HG03565 (cell line): ENCODE measurements at regions not wholly inside any gene's neighbourhood (a gene's known extent, or its start where the extent isn't known, plus 50 kb on each side); places are given as distances from the start of the nearest gene placed in this dataset.
"Not testable (repeated sequence)": the region's sequence is repeated elsewhere in the genome, so short reads cannot be mapped to it uniquely, and the experiment has no call there.

Experiments
- ATAC-seq: cut with Tn5 transposase; IDR thresholded peaks from one replicate; pipeline ENCODE4 v1.9.1; 2021; ENCODE audit warnings: mild to moderate bottlenecking, moderate library complexity; ENCODE audit not compliant: unreplicated experiment

DNA sequence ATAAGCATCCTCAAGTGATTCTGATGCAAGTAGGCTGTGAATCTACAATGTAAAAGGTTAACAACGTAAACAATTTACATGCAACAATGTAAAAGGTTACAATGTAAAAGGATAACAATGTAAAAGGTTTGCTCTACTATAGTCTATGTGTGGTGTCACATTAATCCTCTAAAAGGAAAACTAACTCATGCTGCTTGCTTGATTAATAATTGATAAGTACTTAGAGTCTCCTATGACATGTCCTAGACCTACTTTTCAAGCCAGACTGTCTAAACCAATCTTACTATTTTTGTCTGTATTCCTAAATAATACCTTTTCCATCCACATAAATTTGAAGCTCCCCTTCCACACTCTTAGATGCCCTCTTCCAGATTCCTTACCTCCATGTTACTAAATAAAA lies 606.8 kb downstream of the LTN1 start:
- no peak for ATAC-seq

GRCh38 chr21:28381000-28381745 lies 611.5 kb downstream of the LTN1 start:
- not testable (repeated sequence) for ATAC-seq

- no peak for ATAC-seq
Observed at GRCh38 chr21:28380241-28380640, 612.4 kb downstream of the LTN1 start.

GRCh38 chr21:28378026-28378425 lies 614.7 kb downstream of the LTN1 start:
- ATAC-seq: no peak

GRCh38 chr21:28375708-28376385 lies 616.8 kb downstream of the LTN1 start:
- ATAC-seq: no peak

DNA sequence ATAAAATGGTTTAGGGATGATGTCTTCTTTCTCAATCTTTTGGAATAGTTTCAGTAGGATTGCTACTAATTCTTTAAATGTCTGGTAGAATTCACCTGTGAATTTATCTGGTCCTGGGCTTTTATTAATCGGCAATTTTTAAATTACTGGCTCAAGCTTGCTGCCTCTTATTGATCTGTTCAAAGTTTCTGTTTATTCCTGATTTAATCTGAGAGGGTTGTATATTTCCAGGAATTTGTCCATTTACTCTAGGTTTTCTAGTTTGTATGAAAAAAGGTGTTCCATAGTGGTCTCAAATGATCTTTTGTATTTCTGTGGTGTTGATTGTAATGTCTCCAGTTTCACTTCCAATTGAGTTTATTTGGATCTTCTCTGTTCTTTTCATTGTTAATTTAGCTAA lies 617.8 kb downstream of the LTN1 start:
- no peak for ATAC-seq

GRCh38 chr21:28371713-28372112 lies 621.0 kb downstream of the LTN1 start:
- no peak for ATAC-seq

DNA sequence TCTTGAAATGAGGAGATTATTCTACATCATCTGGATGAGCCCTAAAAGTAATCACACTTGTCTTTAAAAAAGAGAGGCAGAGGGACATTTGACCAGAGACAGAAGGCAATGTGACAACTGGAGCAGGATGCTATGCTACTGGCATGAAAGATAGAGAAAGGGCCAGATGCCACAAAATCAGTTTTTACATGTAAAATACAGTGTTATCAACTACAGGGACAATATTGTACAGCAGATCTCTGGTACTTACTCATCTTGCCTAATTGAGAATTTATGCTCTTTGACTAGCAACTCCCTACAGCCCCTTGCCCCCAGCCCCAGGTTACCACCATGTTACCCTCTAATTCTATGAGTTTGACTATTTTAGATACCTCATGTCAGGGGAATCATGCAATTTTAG lies 633.4 kb downstream of the LTN1 start:
- no peak for ATAC-seq

DNA sequence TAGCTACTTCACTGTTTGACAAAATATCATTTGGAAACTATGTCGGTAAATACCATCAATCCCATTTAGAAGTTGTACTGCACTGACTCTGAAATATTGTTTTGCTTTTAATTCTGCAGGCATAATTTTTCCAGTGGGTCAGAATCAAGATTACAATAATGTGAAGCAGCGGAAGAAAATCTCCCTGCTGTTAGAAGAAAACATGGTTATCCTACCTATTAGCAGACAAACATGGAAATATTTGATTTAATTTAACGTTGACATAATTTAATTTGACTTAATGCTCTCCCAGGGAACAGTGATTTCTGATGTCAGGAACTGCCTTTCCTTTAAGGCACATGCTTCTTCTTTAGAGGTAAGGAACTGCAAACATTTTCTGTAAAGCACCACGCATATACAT lies 634.0 kb downstream of the LTN1 start:
- ATAC-seq: no peak

DNA sequence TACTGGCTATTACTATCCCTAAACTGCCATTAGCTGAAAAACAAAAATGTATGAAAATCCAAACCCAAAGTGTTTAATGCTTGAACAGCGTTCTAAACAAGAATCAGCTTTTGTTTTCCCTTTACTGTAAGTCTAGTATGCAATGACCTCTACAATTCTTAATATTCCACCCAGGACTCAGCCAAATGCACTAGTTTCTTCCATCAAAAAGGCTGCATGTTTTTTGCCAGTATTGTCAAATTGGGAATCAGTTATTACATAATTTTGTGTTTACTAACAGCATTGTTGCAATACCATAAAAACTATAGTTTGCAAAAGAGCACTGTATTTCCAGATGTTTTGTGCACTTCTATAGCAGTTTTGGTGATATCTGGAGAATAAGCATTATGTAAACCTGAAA lies 634.5 kb downstream of the LTN1 start:
- ATAC-seq: no peak

GRCh38 chr21:28357743-28358142 lies 634.9 kb downstream of the LTN1 start:
- no peak for ATAC-seq

DNA sequence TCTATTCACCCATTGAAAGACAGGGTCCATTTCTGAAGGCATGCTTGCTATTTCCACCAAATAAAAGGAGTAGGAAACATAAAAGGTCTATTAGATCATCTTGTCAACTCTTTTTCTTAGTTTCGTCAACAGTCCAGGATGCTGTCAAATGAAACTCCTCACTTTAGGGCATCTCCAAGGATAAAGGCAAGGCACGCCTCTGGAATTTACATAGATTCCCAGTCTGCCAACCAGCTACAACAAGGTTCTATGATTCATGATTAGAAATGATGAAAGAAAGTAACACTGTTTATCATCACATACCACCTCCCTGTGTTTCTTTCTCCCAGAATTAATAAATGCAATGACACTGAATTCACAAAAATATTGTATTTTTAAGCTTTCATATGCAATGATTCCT lies 636.3 kb downstream of the LTN1 start:
- no peak for ATAC-seq

GRCh38 chr21:28345934-28346333 lies 646.7 kb downstream of the LTN1 start:
- no peak for ATAC-seq

- no peak for ATAC-seq
Observed at GRCh38 chr21:28344985-28345384, 647.7 kb downstream of the LTN1 start.

DNA sequence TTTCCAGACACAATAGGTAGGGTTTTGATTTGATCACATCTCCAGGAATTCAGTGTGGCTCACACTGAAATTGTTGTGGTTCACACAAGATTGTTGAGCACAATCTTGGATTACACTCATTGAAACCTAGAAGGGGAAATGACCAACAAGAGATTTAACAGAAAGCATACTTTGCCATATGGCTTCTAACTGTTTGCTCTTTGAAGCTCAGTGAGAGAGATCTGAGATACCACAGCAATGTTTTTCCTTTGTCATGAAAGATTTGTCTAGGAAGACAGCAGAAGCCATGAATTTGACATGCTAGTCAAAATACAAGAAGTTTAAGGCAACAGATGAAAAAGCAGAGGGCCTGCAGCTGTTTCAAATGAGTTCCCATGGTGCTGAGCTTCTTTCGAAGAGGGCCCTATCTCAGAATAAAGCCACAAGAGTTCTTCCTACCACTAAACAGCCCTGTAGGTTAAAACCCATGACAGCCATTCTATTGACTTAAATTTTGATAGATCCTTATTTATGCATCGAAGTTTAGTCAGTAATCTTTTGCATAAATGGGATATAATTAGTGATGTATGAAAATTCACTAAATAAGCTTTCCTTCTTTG lies 650.4 kb downstream of the LTN1 start:
- no peak for ATAC-seq

GRCh38 chr21:28339403-28339802 lies 653.3 kb downstream of the LTN1 start:
- no peak for ATAC-seq

- ATAC-seq: no peak
Observed at GRCh38 chr21:28338701-28339305, 653.9 kb downstream of the LTN1 start.

DNA sequence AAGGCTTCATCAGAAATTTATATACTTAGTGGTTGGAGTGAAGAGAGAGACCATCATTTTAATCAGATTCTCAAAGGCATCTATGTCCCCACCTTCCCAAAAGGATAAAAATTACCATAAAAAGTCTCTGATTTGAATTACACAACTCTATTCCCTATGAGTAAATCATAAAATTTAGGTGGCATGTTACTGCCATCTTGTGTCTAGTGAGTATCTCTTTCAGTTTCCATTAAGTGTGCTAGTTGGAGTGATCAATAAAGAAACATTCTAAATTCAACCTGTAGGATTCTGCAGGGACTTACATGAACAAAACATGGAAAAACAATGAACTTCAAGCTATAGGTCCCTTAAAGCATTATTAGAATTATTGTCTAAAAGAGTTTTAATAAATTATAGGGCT lies 655.4 kb downstream of the LTN1 start:
- no peak for ATAC-seq

DNA sequence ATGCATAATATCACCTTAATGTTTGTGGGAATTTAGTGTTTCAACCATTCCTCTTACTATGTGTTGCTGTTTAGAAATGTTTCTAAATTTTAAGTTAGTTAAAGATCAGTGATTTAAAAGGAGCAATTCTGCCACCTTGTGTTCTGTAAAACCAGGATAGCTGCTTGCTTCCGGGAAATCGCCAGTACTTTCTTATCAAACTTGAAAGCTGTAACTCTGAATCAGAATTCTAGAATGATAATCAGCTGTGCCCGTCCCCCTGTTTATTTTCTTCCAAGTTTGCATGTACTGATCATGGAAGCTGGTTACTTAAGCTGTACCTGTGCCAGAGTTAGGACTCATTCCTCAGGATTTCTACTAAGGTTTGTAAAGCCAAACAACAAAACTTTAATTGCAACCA lies 656.4 kb downstream of the LTN1 start:
- ATAC-seq: no peak

DNA sequence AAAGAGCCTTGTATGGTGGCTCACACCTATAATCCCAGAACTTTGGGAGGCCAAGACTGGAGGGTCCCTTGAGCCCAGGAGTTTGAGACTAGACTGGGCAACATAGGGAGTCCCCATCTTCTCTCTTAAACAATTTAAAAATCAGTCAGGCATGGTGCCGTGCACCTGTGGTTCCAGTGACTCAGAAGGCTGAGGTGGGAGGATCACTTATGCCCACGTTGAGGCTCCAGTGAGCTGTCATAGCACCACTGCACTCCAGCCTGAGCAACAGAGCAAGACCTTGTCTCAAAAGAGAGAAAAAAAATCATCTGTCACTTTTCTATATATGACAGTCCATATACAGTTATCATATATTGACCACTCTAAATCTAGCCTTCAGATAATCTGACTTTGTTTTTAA lies 658.3 kb downstream of the LTN1 start:
- ATAC-seq: peak; percentile 66

DNA sequence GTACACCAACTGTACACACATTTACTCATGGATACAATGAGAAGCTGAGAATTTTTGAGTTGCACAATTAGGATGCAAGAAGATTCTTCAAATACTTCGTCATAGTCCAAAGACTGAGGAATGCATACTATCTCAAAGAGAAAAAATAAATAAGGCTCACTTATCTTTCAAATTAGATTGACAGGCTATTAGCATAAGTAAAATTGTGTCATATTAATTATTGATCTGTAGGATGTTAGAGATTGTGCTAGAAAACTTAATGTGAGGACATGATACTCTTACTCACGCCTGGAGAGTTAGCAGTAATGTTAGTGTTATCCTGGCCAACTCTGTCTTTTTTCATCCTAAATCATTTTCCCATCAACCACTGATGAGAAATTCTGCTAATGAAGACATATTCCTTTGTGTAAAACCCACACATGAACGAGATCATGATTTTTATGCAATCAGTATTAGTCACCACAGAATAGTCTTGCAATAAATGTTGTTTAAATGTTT lies 659.0 kb downstream of the LTN1 start:
- ATAC-seq: no peak

GRCh38 chr21:28332796-28333195 lies 659.9 kb downstream of the LTN1 start:
- ATAC-seq: no peak
